IMR-90 (cell line): ENCODE measurements at regions not wholly inside any gene's neighbourhood (a gene's known extent, or its start where the extent isn't known, plus 50 kb on each side); places are given as distances from the start of the nearest gene placed in this dataset.

Experiments used
- ATAC-seq: fragments of 200-7000 bp; cut with Tn5 transposase; 2 replicates; pipeline ENCODE4 v1.9.1; 2020; ENCODE audit warnings: low read depth, mild to moderate bottlenecking, moderate library complexity
- BruUV-seq: library from RNA; stranded (reverse); fragments of 400-500 nt; replicated peaks from 2 replicates; lab custom pipeline; 2021; lab: Mats Ljungman, UMichigan
- CTCF ChIA-PET: fragments of 300-600 bp; formaldehyde crosslinking; extraction: SDS; loops from one replicate; lab custom pipeline; 2021; ENCODE audit warnings: antibody characterized with exemption; lab: Yijun Ruan, JAX
- POLR2A ChIA-PET: fragments of 300-600 bp; sonication (Branson Sonifier 250); formaldehyde crosslinking; loops from one replicate; lab custom pipeline; 2022; ENCODE audit warnings: antibody characterized with exemption; ENCODE audit not compliant: unreplicated experiment; lab: Charles Lee
- DNase-seq: peaks from one replicate; pipeline ENCODE4 v3.0.0; 2013
- H2AFZ ChIP-seq: replicated peaks from 2 replicates; pipeline ENCODE3; 2013; ENCODE audit warnings: low read length, mild to moderate bottlenecking; ENCODE audit not compliant: poor library complexity
- H2AK5ac ChIP-seq: 2 replicates; pipeline ENCODE4 v1.6.1; 2013; ENCODE audit warnings: low read depth, low read length, inconsistent platforms
- H2AK9ac ChIP-seq: replicated peaks from 2 replicates; pipeline ENCODE3; 2013; ENCODE audit warnings: mild to moderate bottlenecking, low read depth, low read length, moderate library complexity; ENCODE audit not compliant: poor library complexity
- H2BK120ac ChIP-seq: 2 replicates; pipeline ENCODE4 v1.6.1; 2013; ENCODE audit warnings: low read depth, low read length, inconsistent platforms
- H2BK15ac ChIP-seq: 3 replicates; pipeline ENCODE4 v1.6.1; 2013; ENCODE audit warnings: low read depth, low read length, inconsistent platforms
- H2BK20ac ChIP-seq: 2 replicates; pipeline ENCODE4 v1.6.1; 2013; ENCODE audit warnings: low read depth, mild to moderate bottlenecking, inconsistent platforms, low read length, moderate library complexity
- H2BK5ac ChIP-seq: 2 replicates; pipeline ENCODE4 v1.6.1; 2013; ENCODE audit warnings: mild to moderate bottlenecking, low read depth, low read length, inconsistent platforms; ENCODE audit not compliant: poor library complexity, severe bottlenecking
- H3K14ac ChIP-seq: replicated peaks from 2 replicates; pipeline ENCODE4 v1.6.1; 2013; ENCODE audit warnings: low read depth, low read length, inconsistent platforms
- H3K18ac ChIP-seq: 2 replicates; pipeline ENCODE4 v1.6.1; 2013; ENCODE audit warnings: low read depth, low read length, control low read depth
- H3K23ac ChIP-seq: 2 replicates; pipeline ENCODE4 v1.6.1; 2013; ENCODE audit warnings: low read depth, low read length, inconsistent platforms
- H3K27ac ChIP-seq: 2 replicates; pipeline ENCODE4 v1.5.1; 2013; ENCODE audit warnings: mild to moderate bottlenecking, control low read depth, low read length; ENCODE audit not compliant: insufficient read depth
- H3K27me3 ChIP-seq: 2 replicates; pipeline ENCODE4 v1.6.1; 2013; ENCODE audit warnings: low read length; ENCODE audit not compliant: control insufficient read depth, insufficient read depth
- H3K36me3 ChIP-seq: 2 replicates; pipeline ENCODE4 v1.6.1; 2013; ENCODE audit warnings: low read length, mixed read lengths; ENCODE audit not compliant: control insufficient read depth, insufficient read depth
- H3K4ac ChIP-seq: 2 replicates; pipeline ENCODE4 v1.6.1; 2013; ENCODE audit warnings: low read depth, low read length, inconsistent platforms
- H3K4me1 ChIP-seq: 2 replicates; pipeline ENCODE4 v1.6.1; 2013; ENCODE audit warnings: low read length, mixed read lengths; ENCODE audit not compliant: control insufficient read depth, insufficient read depth
- H3K4me2 ChIP-seq: 2 replicates; pipeline ENCODE4 v1.6.1; 2013; ENCODE audit warnings: low read depth, mild to moderate bottlenecking, control low read depth, low read length, moderate library complexity
- H3K4me3 ChIP-seq: 2 replicates; pipeline ENCODE4 v1.5.1; 2013; ENCODE audit warnings: low read depth, mild to moderate bottlenecking, control low read depth, low read length, moderate library complexity; ENCODE audit not compliant: insufficient read depth
- H3K56ac ChIP-seq: 2 replicates; pipeline ENCODE4 v1.6.1; 2013; ENCODE audit warnings: low read length, inconsistent platforms; ENCODE audit not compliant: insufficient read depth; ENCODE audit errors: extremely low read depth
- H3K79me1 ChIP-seq, 2 experiments: 2 replicates each; pipeline ENCODE4 v1.6.1; 2013; ENCODE audit warnings: low read length in 2 of 2, inconsistent platforms in 1 of 2, low read depth in 1 of 2
- H3K9ac ChIP-seq: 2 replicates; pipeline ENCODE4 v1.6.1; 2013; ENCODE audit warnings: low read depth, low read length, control low read depth
- H3K9me1 ChIP-seq: 2 replicates; pipeline ENCODE4 v1.6.1; 2013; ENCODE audit warnings: low read length, inconsistent platforms; ENCODE audit not compliant: insufficient read depth
- H3K9me3 ChIP-seq: 2 replicates; pipeline ENCODE4 v1.6.1; 2013; ENCODE audit warnings: low read length; ENCODE audit not compliant: control insufficient read depth, insufficient read depth
- H4K20me1 ChIP-seq: 2 replicates; pipeline ENCODE4 v1.6.1; 2013; ENCODE audit warnings: low read length, inconsistent platforms; ENCODE audit not compliant: insufficient read depth
- H4K5ac ChIP-seq: 2 replicates; pipeline ENCODE4 v1.6.1; 2013; ENCODE audit warnings: mild to moderate bottlenecking, low read depth, low read length, control low read depth
- H4K8ac ChIP-seq, 2 experiments: 2 replicates each; pipeline ENCODE4 v1.6.1; 2013; ENCODE audit warnings: low read depth in 2 of 2, low read length in 2 of 2, control low read depth in 1 of 2, inconsistent platforms in 1 of 2
- H4K91ac ChIP-seq: 2 replicates; pipeline ENCODE4 v1.6.1; 2013; ENCODE audit warnings: low read depth, low read length, inconsistent platforms; ENCODE audit not compliant: insufficient read depth
- BHLHE40 ChIP-seq: fragments of 150-350 bp; IDR thresholded peaks from 2 replicates; pipeline ENCODE4 v1.6.1; 2016; ENCODE audit warnings: mild to moderate bottlenecking, low read depth, low read length
- CEBPB ChIP-seq: IDR thresholded peaks from 2 replicates; pipeline ENCODE4 v1.6.1; 2012; ENCODE audit warnings: low read depth, low read length, improper control_type of control experiment
- CHD1 ChIP-seq: IDR thresholded peaks from 2 replicates; pipeline ENCODE4 v1.6.1; 2012; ENCODE audit warnings: low read depth, low read length, improper control_type of control experiment
- FOS ChIP-seq: fragments of 150-350 bp; IDR thresholded peaks from 2 replicates; pipeline ENCODE4 v1.6.1; 2016; ENCODE audit warnings: low read depth, low read length
- MAZ ChIP-seq: IDR thresholded peaks from 2 replicates; pipeline ENCODE4 v1.6.1; 2012; ENCODE audit warnings: low read depth, mild to moderate bottlenecking, low read length, improper control_type of control experiment, moderate library complexity, borderline replicate concordance
- MXI1 ChIP-seq: IDR thresholded peaks from 2 replicates; pipeline ENCODE4 v1.6.1; 2012; ENCODE audit warnings: low read depth, mild to moderate bottlenecking, low read length, moderate library complexity, borderline replicate concordance
- NFE2L2 ChIP-seq: fragments of 150-350 bp; IDR thresholded peaks from 2 replicates; pipeline ENCODE4 v1.6.1; 2016; ENCODE audit warnings: low read depth, mild to moderate bottlenecking, low read length
- POLR2A ChIP-seq: IDR thresholded peaks from 2 replicates; pipeline ENCODE4 v1.6.1; 2012; ENCODE audit warnings: mild to moderate bottlenecking, low read depth, low read length
- RAD21 ChIP-seq: IDR thresholded peaks from 2 replicates; pipeline ENCODE4 v1.6.1; 2012; ENCODE audit warnings: low read length, improper control_type of control experiment
- RCOR1 ChIP-seq: IDR thresholded peaks from 2 replicates; pipeline ENCODE4 v1.6.1; 2012; ENCODE audit warnings: mild to moderate bottlenecking, low read length, improper control_type of control experiment; ENCODE audit not compliant: insufficient replicate concordance
- RFX5 ChIP-seq: IDR thresholded peaks from 2 replicates; pipeline ENCODE4 v1.8.0; 2012; ENCODE audit warnings: low read depth, mild to moderate bottlenecking, low read length, moderate library complexity
- SMC3 ChIP-seq: fragments of 150-350 bp; IDR thresholded peaks from 2 replicates; pipeline ENCODE4 v1.6.1; 2016; ENCODE audit warnings: low read depth, mild to moderate bottlenecking, antibody characterized with exemption, low read length, moderate library complexity
- USF2 ChIP-seq: fragments of 150-350 bp; IDR thresholded peaks from 2 replicates; pipeline ENCODE4 v1.6.1; 2017; ENCODE audit warnings: mild to moderate bottlenecking, antibody characterized with exemption, low read length, low read depth
- WGBS, 2 experiments: methylation state at CpG; one replicate each; pipeline versions ENCODE4 v1.1.5 to v1.1.7; 2013; ENCODE audit warnings: missing lambda C conversion rate in 2 of 2; ENCODE audit not compliant: insufficient read length in 1 of 2; ENCODE audit errors: extremely low coverage in 2 of 2; 5-methylcytosine and 5-hydroxymethylcytosine counted together
- dilution Hi-C: fragments of 300-500 bp; cut with HindIII; formaldehyde crosslinking; loops from one replicate; pipeline ENCODE4 v1.14.3; 2018; ENCODE audit warnings: low sequenced_read_pairs; ENCODE audit not compliant: unreplicated experiment
- in situ Hi-C: fragments of 300-500 bp; cut with MboI; formaldehyde crosslinking; loops from 3 replicates; pipeline ENCODE4 v1.14.3; 2019; ENCODE audit warnings: low sequenced_read_pairs, inconsistent platforms, mixed read lengths
- intact Hi-C: fragments of 100-400 bp; cut with micrococcal nuclease; formaldehyde crosslinking; loops from 2 replicates; pipeline ENCODE4 v1.10.0; 2022
- TF ChIP-seq, protein P1 (sequence below): fragments of 150-350 bp; IDR thresholded peaks from 2 replicates; pipeline ENCODE4 v1.6.1; 2016; ENCODE audit warnings: low read depth, mild to moderate bottlenecking, low read length, moderate library complexity, borderline replicate concordance

- no peak overlapping the region for H2AK5ac ChIP-seq
- H2BK5ac ChIP-seq: no peak overlapping the region
- H3K4me2 ChIP-seq: no peak overlapping the region
- no peaks in the 10 kb centered on the region for H3K27me3 ChIP-seq
- H3K4ac ChIP-seq: no peak overlapping the region
- dilution Hi-C loops: no loop called here
- no peak overlapping the region for H3K18ac ChIP-seq
- no peak overlapping the region for H3K23ac ChIP-seq
- no peak overlapping the region for H4K5ac ChIP-seq
- H2BK20ac ChIP-seq: no peak overlapping the region
- H3K27ac ChIP-seq: no peak overlapping the region
- no peaks in the 10 kb centered on the region for H3K36me3 ChIP-seq
- no peak overlapping the region for H3K14ac ChIP-seq
- H2AK9ac ChIP-seq: no peak overlapping the region
- H2BK120ac ChIP-seq: no peak overlapping the region
- H3K79me1 ChIP-seq: no peaks in the 10 kb centered on the region
- no peak overlapping the region for H3K9ac ChIP-seq
- no peaks in the 10 kb centered on the region for H3K4me1 ChIP-seq
- ATAC-seq (no peak), DNase-seq (no peak)
- no peak overlapping the region for H2BK15ac ChIP-seq
- in situ Hi-C loops: no loop called here
- ChIA-PET CTCF (no interaction called here), POLR2A (no interaction called here)
- no peak overlapping the region for H2AFZ ChIP-seq
- H4K20me1 ChIP-seq: no peaks in the 10 kb centered on the region
- no peak overlapping the region for H3K4me3 ChIP-seq
- no peaks in the 10 kb centered on the region for H3K9me1 ChIP-seq
- no peak overlapping the region for H3K56ac ChIP-seq
- intact Hi-C loops: no loop called here
- no TSS peak for BruUV-seq
- no peak overlapping the region for H4K8ac ChIP-seq
- TF ChIP-seq BHLHE40 (no peak), CHD1 (no peak), MAZ (no peak), SMC3 (no peak), MXI1 (no peak), FOS (no peak), RAD21 (no peak), RFX5 (no peak), CEBPB (no peak), USF2 (no peak), POLR2A (no peak), RCOR1 (no peak), NFE2L2 (no peak)
- TF ChIP-seq, protein P1, sequence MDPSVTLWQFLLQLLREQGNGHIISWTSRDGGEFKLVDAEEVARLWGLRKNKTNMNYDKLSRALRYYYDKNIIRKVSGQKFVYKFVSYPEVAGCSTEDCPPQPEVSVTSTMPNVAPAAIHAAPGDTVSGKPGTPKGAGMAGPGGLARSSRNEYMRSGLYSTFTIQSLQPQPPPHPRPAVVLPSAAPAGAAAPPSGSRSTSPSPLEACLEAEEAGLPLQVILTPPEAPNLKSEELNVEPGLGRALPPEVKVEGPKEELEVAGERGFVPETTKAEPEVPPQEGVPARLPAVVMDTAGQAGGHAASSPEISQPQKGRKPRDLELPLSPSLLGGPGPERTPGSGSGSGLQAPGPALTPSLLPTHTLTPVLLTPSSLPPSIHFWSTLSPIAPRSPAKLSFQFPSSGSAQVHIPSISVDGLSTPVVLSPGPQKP: no peak
- 80% methylated on average over 1 of the region's 3 CpGs; no CpG with 5 or more reads in 1 of the 2 experiments for WGBS, 2 experiments
- no peak overlapping the region for H4K91ac ChIP-seq
- H3K9me3 ChIP-seq: no peaks in the 10 kb centered on the region
Measured at GRCh38 chr9:71504636-71505035, 263.7 kb downstream of the CEMIP2 start.
